ENCODE measurements at regions not wholly inside any gene's neighbourhood (a gene's known extent, or its start where the extent isn't known, plus 50 kb on each side); places are given as distances from the start of the nearest gene placed in this dataset.

DNA sequence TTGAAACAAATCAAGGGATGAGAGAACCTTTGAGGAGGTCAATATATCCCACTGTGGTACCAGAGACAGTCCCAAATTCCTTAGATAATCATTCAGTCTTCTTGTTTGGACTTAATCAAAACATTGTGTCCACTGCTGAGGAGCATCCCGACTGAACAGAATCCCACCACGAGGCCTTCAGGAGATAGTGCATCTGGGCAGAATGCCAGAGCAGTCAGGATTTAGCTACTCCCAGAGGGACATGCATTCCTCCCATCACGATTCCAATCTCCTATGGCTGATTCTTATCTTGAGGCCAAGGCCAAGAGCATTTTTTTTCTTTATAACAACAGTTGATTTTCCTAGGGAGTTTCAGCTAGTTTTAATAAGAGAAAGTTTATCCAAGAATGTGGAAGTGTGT lies 87.4 kb upstream of the COX10 start:
- Mint-ChIP-seq H3K4me3 (no peak overlapping the region), H3K27me3 (ENCODE audit: insufficient read depth, low read depth, poor library complexity) (peaks cover 4% of the 10 kb centered on the region), H3K4me1 (peaks cover 26% of the 10 kb centered on the region), H3K36me3 (ENCODE audit: low read depth) (peaks cover 4% of the 10 kb centered on the region), H3K27ac (no peak overlapping the region), H3K9me3 (no peaks in the 10 kb centered on the region)
- DNase-seq (ENCODE audit: low spot score) = no peak
- Histone ChIP-seq H3K27ac (ENCODE audit: low read depth) (no peak overlapping the region), H3K9me2 (ENCODE audit: insufficient read depth) (peaks cover 38% of the 10 kb centered on the region), H2AFZ (no peak overlapping the region), H3K36me3 (ENCODE audit: insufficient read depth) (no peaks in the 10 kb centered on the region), H3F3A (replicated peaks; ENCODE audit: low read depth) (no peaks in the 10 kb centered on the region), H4K20me1 (replicated peaks; ENCODE audit: insufficient read depth) (no peaks in the 10 kb centered on the region), H3K79me2 (replicated peaks; ENCODE audit: insufficient read depth) (no peaks in the 10 kb centered on the region), H3K27me3 (ENCODE audit: insufficient read depth) (no peaks in the 10 kb centered on the region), H3K4me2 (no peak overlapping the region), H3K4me1 (ENCODE audit: insufficient read depth) (peaks cover 16% of the 10 kb centered on the region), H3K4me3 (no peak overlapping the region)
- no peak for TF ChIP-seq STAT1 (IDR thresholded peaks at IDR 0.05; ENCODE audit: unreplicated experiment)
- TF ChIP-seq, protein P1, sequence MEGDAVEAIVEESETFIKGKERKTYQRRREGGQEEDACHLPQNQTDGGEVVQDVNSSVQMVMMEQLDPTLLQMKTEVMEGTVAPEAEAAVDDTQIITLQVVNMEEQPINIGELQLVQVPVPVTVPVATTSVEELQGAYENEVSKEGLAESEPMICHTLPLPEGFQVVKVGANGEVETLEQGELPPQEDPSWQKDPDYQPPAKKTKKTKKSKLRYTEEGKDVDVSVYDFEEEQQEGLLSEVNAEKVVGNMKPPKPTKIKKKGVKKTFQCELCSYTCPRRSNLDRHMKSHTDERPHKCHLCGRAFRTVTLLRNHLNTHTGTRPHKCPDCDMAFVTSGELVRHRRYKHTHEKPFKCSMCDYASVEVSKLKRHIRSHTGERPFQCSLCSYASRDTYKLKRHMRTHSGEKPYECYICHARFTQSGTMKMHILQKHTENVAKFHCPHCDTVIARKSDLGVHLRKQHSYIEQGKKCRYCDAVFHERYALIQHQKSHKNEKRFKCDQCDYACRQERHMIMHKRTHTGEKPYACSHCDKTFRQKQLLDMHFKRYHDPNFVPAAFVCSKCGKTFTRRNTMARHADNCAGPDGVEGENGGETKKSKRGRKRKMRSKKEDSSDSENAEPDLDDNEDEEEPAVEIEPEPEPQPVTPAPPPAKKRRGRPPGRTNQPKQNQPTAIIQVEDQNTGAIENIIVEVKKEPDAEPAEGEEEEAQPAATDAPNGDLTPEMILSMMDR (conservative IDR thresholded peaks at IDR 0.05; ENCODE audit: low read depth in 2 of 2) = no peak
- TF ChIP-seq, protein P2, sequence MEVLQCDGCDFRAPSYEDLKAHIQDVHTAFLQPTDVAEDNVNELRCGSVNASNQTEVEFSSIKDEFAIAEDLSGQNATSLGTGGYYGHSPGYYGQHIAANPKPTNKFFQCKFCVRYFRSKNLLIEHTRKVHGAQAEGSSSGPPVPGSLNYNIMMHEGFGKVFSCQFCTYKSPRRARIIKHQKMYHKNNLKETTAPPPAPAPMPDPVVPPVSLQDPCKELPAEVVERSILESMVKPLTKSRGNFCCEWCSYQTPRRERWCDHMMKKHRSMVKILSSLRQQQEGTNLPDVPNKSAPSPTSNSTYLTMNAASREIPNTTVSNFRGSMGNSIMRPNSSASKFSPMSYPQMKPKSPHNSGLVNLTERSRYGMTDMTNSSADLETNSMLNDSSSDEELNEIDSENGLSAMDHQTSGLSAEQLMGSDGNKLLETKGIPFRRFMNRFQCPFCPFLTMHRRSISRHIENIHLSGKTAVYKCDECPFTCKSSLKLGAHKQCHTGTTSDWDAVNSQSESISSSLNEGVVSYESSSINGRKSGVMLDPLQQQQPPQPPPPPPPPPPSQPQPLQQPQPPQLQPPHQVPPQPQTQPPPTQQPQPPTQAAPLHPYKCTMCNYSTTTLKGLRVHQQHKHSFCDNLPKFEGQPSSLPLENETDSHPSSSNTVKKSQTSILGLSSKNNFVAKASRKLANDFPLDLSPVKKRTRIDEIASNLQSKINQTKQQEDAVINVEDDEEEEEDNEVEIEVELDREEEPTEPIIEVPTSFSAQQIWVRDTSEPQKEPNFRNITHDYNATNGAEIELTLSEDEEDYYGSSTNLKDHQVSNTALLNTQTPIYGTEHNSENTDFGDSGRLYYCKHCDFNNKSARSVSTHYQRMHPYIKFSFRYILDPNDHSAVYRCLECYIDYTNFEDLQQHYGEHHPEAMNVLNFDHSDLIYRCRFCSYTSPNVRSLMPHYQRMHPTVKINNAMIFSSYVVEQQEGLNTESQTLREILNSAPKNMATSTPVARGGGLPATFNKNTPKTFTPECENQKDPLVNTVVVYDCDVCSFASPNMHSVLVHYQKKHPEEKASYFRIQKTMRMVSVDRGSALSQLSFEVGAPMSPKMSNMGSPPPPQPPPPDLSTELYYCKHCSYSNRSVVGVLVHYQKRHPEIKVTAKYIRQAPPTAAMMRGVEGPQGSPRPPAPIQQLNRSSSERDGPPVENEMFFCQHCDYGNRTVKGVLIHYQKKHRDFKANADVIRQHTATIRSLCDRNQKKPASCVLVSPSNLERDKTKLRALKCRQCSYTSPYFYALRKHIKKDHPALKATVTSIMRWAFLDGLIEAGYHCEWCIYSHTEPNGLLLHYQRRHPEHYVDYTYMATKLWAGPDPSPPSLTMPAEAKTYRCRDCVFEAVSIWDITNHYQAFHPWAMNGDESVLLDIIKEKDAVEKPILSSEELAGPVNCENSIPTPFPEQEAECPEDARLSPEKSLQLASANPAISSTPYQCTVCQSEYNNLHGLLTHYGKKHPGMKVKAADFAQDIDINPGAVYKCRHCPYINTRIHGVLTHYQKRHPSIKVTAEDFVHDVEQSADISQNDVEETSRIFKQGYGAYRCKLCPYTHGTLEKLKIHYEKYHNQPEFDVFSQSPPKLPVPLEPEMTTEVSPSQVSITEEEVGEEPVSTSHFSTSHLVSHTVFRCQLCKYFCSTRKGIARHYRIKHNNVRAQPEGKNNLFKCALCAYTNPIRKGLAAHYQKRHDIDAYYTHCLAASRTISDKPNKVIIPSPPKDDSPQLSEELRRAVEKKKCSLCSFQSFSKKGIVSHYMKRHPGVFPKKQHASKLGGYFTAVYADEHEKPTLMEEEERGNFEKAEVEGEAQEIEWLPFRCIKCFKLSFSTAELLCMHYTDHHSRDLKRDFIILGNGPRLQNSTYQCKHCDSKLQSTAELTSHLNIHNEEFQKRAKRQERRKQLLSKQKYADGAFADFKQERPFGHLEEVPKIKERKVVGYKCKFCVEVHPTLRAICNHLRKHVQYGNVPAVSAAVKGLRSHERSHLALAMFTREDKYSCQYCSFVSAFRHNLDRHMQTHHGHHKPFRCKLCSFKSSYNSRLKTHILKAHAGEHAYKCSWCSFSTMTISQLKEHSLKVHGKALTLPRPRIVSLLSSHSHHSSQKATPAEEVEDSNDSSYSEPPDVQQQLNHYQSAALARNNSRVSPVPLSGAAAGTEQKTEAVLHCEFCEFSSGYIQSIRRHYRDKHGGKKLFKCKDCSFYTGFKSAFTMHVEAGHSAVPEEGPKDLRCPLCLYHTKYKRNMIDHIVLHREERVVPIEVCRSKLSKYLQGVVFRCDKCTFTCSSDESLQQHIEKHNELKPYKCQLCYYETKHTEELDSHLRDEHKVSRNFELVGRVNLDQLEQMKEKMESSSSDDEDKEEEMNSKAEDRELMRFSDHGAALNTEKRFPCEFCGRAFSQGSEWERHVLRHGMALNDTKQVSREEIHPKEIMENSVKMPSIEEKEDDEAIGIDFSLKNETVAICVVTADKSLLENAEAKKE (CRISPR knock-in tag; IDR thresholded peaks at IDR 0.05) = no peak
- TF ChIP-seq JUNB (IDR thresholded peaks at IDR 0.05; ENCODE audit: unreplicated experiment) = no peak
- TF ChIP-seq POLR2AphosphoS5 (IDR thresholded peaks at IDR 0.05; ENCODE audit: low read depth) = no peak
- no peak for TF ChIP-seq CREB1 (CRISPR knock-in tag; IDR thresholded peaks at IDR 0.05; ENCODE audit: low read depth)
- no peak for TF ChIP-seq NANOG (IDR thresholded peaks at IDR 0.05; ENCODE audit: borderline replicate concordance)
- TF ChIP-seq, protein P3, sequence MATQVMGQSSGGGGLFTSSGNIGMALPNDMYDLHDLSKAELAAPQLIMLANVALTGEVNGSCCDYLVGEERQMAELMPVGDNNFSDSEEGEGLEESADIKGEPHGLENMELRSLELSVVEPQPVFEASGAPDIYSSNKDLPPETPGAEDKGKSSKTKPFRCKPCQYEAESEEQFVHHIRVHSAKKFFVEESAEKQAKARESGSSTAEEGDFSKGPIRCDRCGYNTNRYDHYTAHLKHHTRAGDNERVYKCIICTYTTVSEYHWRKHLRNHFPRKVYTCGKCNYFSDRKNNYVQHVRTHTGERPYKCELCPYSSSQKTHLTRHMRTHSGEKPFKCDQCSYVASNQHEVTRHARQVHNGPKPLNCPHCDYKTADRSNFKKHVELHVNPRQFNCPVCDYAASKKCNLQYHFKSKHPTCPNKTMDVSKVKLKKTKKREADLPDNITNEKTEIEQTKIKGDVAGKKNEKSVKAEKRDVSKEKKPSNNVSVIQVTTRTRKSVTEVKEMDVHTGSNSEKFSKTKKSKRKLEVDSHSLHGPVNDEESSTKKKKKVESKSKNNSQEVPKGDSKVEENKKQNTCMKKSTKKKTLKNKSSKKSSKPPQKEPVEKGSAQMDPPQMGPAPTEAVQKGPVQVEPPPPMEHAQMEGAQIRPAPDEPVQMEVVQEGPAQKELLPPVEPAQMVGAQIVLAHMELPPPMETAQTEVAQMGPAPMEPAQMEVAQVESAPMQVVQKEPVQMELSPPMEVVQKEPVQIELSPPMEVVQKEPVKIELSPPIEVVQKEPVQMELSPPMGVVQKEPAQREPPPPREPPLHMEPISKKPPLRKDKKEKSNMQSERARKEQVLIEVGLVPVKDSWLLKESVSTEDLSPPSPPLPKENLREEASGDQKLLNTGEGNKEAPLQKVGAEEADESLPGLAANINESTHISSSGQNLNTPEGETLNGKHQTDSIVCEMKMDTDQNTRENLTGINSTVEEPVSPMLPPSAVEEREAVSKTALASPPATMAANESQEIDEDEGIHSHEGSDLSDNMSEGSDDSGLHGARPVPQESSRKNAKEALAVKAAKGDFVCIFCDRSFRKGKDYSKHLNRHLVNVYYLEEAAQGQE (IDR thresholded peaks at IDR 0.05; ENCODE audit: unreplicated experiment) = no peak
- ATAC-seq = no peak

Data from GM23338 (cell line).